ENCODE measurements at regions not wholly inside any gene's neighbourhood (a gene's known extent, or its start where the extent isn't known, plus 50 kb on each side); places are given as distances from the start of the nearest gene placed in this dataset.

GRCh38 chr5:90336752-90337151 is 72.8 kb downstream of the CETN3 start:
- no peak for TF ChIP-seq CTCF (IDR thresholded peaks at IDR 0.05; ENCODE audit: insufficient read depth, low read length)
- TF ChIP-seq REST (IDR thresholded peaks at IDR 0.05; ENCODE audit: insufficient replicate concordance, low read depth) = no peak
- no peak for TF ChIP-seq POLR2AphosphoS5 (IDR thresholded peaks at IDR 0.05; ENCODE audit: low read depth)
- no peak for TF ChIP-seq SPI1 (IDR thresholded peaks at IDR 0.05; ENCODE audit: borderline replicate concordance, low read depth)
